CD14-positive monocyte (primary cell): ENCODE measurements at regions not wholly inside any gene's neighbourhood (a gene's known extent, or its start where the extent isn't known, plus 50 kb on each side); places are given as distances from the start of the nearest gene placed in this dataset.
"Not testable (repeated sequence)": the region's sequence is repeated elsewhere in the genome, so short reads cannot be mapped to it uniquely, and the experiment has no call there.

Source experiments
- DNase-seq, 3 donors: peaks; one replicate each; pipeline ENCODE4 v3.0.0-alpha.2; 2011 to 2022
- H2AFZ ChIP-seq: 2 replicates; pipeline ENCODE4 v1.6.0; 2012; ENCODE audit warnings: mild to moderate bottlenecking, low read depth, low read length, inconsistent platforms; ENCODE audit not compliant: insufficient read depth, poor library complexity, severe bottlenecking
- H3K27ac ChIP-seq, 2 donors: 1 replicate in 1 of 2; 2 replicates in 1 of 2; pipeline ENCODE4 v1.5.1; 2012 to 2013; ENCODE audit warnings: low read length in 2 of 2, control low read depth in 1 of 2, inconsistent platforms in 1 of 2, low read depth in 1 of 2, mild to moderate bottlenecking in 1 of 2
- H3K27me3 ChIP-seq, 2 donors: one replicate each; pipeline versions ENCODE4 v1.6.0 to v1.6.1; 2011 to 2013; ENCODE audit warnings: low read length in 2 of 2; ENCODE audit not compliant: control insufficient read depth in 2 of 2, insufficient read depth in 2 of 2
- H3K36me3 ChIP-seq, 2 donors: replicated peaks in 1 of 2; 1 replicate in 1 of 2; 2 replicates in 1 of 2; pipeline versions ENCODE4 v1.5.1 to v1.6.1; 2012 to 2013; ENCODE audit warnings: low read length in 2 of 2, control low read depth in 1 of 2, inconsistent platforms in 1 of 2, mild to moderate bottlenecking in 1 of 2; ENCODE audit not compliant: insufficient read depth in 2 of 2, control insufficient read depth in 1 of 2
- H3K4me1 ChIP-seq, 2 donors: 1 replicate in 1 of 2; 2 replicates in 1 of 2; pipeline versions ENCODE4 v1.5.1 to v1.6.1; 2012 to 2013; ENCODE audit warnings: low read length in 2 of 2, control low read depth in 1 of 2, inconsistent platforms in 1 of 2, mild to moderate bottlenecking in 1 of 2, moderate library complexity in 1 of 2; ENCODE audit not compliant: insufficient read depth in 2 of 2, control insufficient read depth in 1 of 2
- H3K4me2 ChIP-seq: replicated peaks from 2 replicates; pipeline ENCODE3; 2012; ENCODE audit warnings: low read length, moderate library complexity, mild to moderate bottlenecking; ENCODE audit not compliant: poor library complexity, severe bottlenecking; ENCODE audit errors: extremely low read depth
- H3K4me3 ChIP-seq, 3 experiments: fragments of 200-600 bp in 1 of 3; sonication (generic) in 1 of 3; replicated peaks in 1 of 3; 1 replicate in 2 of 3; 2 replicates in 1 of 3; pipeline ENCODE4 v1.5.1; 2011 to 2013; ENCODE audit warnings: low read length in 3 of 3, mild to moderate bottlenecking in 3 of 3, control low read depth in 2 of 3, low read depth in 2 of 3, inconsistent platforms in 1 of 3, moderate library complexity in 1 of 3
- H3K79me2 ChIP-seq: 2 replicates; pipeline ENCODE4 v1.6.0; 2012; ENCODE audit warnings: mild to moderate bottlenecking, control low read depth, inconsistent platforms, low read length, moderate library complexity; ENCODE audit not compliant: insufficient read depth
- H3K9ac ChIP-seq: 2 replicates; pipeline ENCODE4 v1.6.0; 2017; ENCODE audit warnings: low read length, mild to moderate bottlenecking; ENCODE audit not compliant: insufficient read depth, poor library complexity, severe bottlenecking
- H3K9me3 ChIP-seq, 2 donors: replicated peaks in 1 of 2; 1 replicate in 1 of 2; 2 replicates in 1 of 2; pipeline versions ENCODE4 v1.5.1 to v1.6.1; 2012 to 2013; ENCODE audit warnings: low read length in 2 of 2, control low read depth in 1 of 2; ENCODE audit not compliant: control insufficient read depth in 1 of 2, insufficient read depth in 1 of 2
- H4K20me1 ChIP-seq: 2 replicates; pipeline ENCODE4 v1.6.0; 2012; ENCODE audit warnings: mild to moderate bottlenecking, low read length, control low read depth, moderate library complexity; ENCODE audit not compliant: insufficient read depth
- H3K27ac Mint-ChIP-seq, 7 donors: one replicate each; pipeline ENCODE4 v1.8.0; 2020; ENCODE audit warnings: mild to moderate bottlenecking in 7 of 7, mixed read lengths in 7 of 7, moderate library complexity in 6 of 7, inconsistent platforms in 2 of 7
- H3K27me3 Mint-ChIP-seq, 3 donors: one replicate each; pipeline ENCODE4 v1.8.0; 2021 to 2022; ENCODE audit warnings: low read depth in 3 of 3, mild to moderate bottlenecking in 3 of 3, mixed read lengths in 3 of 3, moderate library complexity in 3 of 3, inconsistent platforms in 1 of 3
- H3K36me3 Mint-ChIP-seq, 2 donors: one replicate each; pipeline ENCODE4 v1.8.0; 2020; ENCODE audit warnings: mixed read lengths in 2 of 2, inconsistent platforms in 1 of 2, mild to moderate bottlenecking in 1 of 2
- H3K4me1 Mint-ChIP-seq: one replicate; pipeline ENCODE4 v1.8.0; 2020; ENCODE audit warnings: mild to moderate bottlenecking, mixed read lengths
- H3K4me3 Mint-ChIP-seq, 2 donors: one replicate each; pipeline ENCODE4 v1.8.0; 2020; ENCODE audit warnings: mild to moderate bottlenecking in 2 of 2, mixed read lengths in 2 of 2, moderate library complexity in 1 of 2
- H3K9me3 Mint-ChIP-seq, 7 donors: one replicate each; pipeline ENCODE4 v1.8.0; 2020 to 2022; ENCODE audit warnings: mixed read lengths in 7 of 7, mild to moderate bottlenecking in 6 of 7, moderate library complexity in 6 of 7, inconsistent platforms in 2 of 7
- WGBS: methylation state at CpG from one replicate; pipeline ENCODE4 v1.1.5; 2013; ENCODE audit warnings: missing lambda C conversion rate; ENCODE audit not compliant: insufficient coverage; 5-methylcytosine and 5-hydroxymethylcytosine counted together
- intact Hi-C, 2 donors: fragments of 100-400 bp; cut with micrococcal nuclease; formaldehyde crosslinking; loops; one replicate each; pipeline versions ENCODE4 v1.15.0 to v1.15.1; 2023

DNA sequence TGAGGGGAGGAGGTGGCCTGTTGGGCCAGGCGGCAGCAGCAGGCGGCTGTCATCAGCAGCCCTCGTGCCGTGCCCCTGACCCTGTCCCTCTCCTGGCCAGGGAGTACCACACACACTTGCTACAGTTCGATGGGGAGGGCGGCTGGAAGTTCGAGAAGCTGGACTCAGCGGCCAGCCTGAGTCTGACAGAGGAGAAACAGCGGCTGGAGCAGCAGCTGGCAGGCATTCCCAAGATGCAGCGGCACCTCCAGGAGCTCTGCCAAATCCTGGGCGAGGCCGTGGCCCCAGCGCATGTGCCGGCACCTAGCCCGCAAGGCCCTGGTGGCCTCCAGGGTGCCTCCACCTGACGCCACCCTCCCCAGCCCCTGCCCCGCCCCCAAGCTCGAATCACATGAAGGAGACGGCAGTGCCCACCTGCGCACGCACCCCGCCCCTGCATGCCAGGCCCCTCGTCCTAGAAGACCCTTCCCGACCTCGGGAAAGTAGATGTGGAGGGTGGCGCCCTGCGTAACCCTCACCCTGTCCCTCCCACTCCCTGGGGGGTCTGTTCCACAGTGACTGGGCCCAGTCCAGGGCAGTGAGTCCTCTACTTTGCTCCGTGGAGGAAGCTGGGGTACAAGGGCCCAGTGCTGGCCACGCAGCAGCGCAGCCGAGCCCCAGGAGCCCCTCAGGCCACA lies 201.9 kb downstream of the CCT8L2 start:
- Mint-ChIP-seq H3K27me3 (peaks cover 20 to 33% (median 25%) of the 10 kb centered on the region in 3 donors), H3K9me3 (peaks cover 15 to 52% (median 35%) of the 10 kb centered on the region in 7 donors)
- Histone ChIP-seq H3K27me3 (peaks cover 3 to 22% of the 10 kb centered on the region in 2 donors), H3K9me3 (peaks cover 0 to 20% of the 10 kb centered on the region in 2 donors)
- H3K36me3 Mint-ChIP-seq, H3K27ac ChIP-seq, H3K4me1 Mint-ChIP-seq, H3K4me2 ChIP-seq, H3K4me1 ChIP-seq, H3K36me3 ChIP-seq, H3K79me2 ChIP-seq, H3K4me3 ChIP-seq, H3K9ac ChIP-seq, DNase-seq, H3K27ac Mint-ChIP-seq, intact Hi-C loops, H3K4me3 Mint-ChIP-seq, H4K20me1 ChIP-seq, H2AFZ ChIP-seq: not testable (repeated sequence)
- 80% methylated on average over 1 of the region's 31 CpGs for WGBS

DNA sequence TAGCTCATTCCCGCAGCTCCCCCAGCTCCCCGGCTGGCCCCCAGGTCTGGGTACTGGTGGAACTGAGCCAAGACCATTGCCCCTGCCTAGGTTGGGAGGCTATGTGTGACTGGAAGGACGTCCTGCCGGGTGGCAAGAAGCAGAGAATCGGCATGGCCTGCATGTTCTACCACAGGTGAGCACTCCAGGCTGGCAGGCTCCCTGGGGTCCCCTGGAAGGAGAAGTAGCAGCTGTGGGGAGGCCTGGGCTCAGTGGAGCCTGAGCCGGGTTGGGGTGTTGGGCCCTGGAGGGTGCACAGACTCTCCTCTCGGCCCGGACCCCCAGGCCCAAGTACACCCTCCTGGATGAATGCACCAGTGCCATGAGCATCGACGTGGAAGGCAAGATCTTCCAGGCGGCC lies 202.6 kb downstream of the CCT8L2 start:
- H3K27me3 Mint-ChIP-seq: peaks cover 20 to 33% (median 25%) of the 10 kb centered on the region in 3 donors
- H4K20me1 ChIP-seq: not testable (repeated sequence)

DNA sequence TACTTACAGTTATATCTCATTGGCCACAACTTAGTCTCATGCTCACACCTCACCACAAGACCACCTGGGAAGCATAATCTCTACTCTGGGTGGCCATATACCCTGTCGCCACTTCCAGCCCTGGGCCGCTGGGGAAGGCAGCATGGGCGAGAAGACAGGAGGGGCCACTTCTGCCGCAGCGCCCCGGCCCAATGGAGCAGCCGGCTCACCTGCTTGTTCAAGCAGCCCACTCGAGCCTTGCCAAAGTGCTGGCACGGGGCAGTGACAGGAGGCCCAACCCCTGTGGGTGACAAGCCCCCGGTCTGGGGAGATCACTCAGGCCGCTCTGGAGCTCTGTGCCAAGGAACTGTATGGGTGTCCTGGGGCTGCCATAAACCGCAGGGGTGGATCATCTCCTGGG lies 203.4 kb downstream of the CCT8L2 start:
- H3K36me3 Mint-ChIP-seq, H3K27ac ChIP-seq: not testable (repeated sequence)
- WGBS: 71% methylated on average over 11 of the region's 12 CpGs

More for the DNA sequence above, 202.6 kb downstream of the CCT8L2 start:
- H3K79me2 ChIP-seq, H3K4me1 ChIP-seq, H3K27ac Mint-ChIP-seq, H3K36me3 Mint-ChIP-seq, H3K36me3 ChIP-seq, H3K27ac ChIP-seq, DNase-seq, intact Hi-C loops, H3K4me2 ChIP-seq, H3K4me3 Mint-ChIP-seq, H2AFZ ChIP-seq, H3K4me3 ChIP-seq, H3K4me1 Mint-ChIP-seq, H3K9ac ChIP-seq: not testable (repeated sequence)
- H3K9me3 ChIP-seq: peaks cover 0 to 20% of the 10 kb centered on the region in 2 donors
- peaks cover 15 to 52% (median 35%) of the 10 kb centered on the region in 7 donors for H3K9me3 Mint-ChIP-seq
- 50% methylated on average over 2 of the region's 11 CpGs for WGBS
- peaks cover 3 to 24% of the 10 kb centered on the region in 2 donors for H3K27me3 ChIP-seq

DNA sequence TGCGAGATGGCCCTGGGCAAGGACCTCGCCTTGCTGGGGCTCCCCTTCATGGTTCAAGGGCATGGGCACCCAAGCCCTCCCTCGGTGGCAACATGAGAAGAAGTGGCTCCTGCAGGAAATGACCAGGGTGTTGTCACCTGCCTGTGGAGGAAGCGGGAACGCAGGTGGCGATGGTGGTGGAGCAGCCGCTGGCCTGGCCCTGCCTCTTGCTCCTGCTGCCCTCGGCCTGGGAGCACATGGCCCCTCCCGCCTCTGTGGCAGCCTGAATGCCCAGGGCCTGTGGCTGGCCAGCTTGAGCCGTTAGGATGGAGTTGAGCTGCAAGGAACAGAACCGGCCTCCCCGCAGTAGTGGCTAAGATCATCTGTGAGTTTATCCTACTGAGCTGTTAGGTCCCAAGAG lies 204.0 kb downstream of the CCT8L2 start:
- H3K4me2 ChIP-seq, H4K20me1 ChIP-seq, DNase-seq, H3K36me3 Mint-ChIP-seq, H2AFZ ChIP-seq, H3K9ac ChIP-seq, H3K4me1 Mint-ChIP-seq, H3K4me3 ChIP-seq, H3K79me2 ChIP-seq, H3K27ac ChIP-seq, intact Hi-C loops, H3K27ac Mint-ChIP-seq, H3K36me3 ChIP-seq, H3K4me1 ChIP-seq: not testable (repeated sequence)
- peaks cover 15 to 43% (median 31%) of the 10 kb centered on the region in 7 donors for H3K9me3 Mint-ChIP-seq
- peaks cover 20 to 33% (median 25%) of the 10 kb centered on the region in 3 donors for H3K27me3 Mint-ChIP-seq
- peaks cover 0 to 20% of the 10 kb centered on the region in 2 donors for H3K9me3 ChIP-seq
- peaks cover 3 to 24% of the 10 kb centered on the region in 2 donors for H3K27me3 ChIP-seq
- 64% methylated on average over 5 of the region's 12 CpGs for WGBS
- H3K4me3 Mint-ChIP-seq: peak overlapping the region in 1 of 2 donors; percentile 59

More for the DNA sequence above, 203.4 kb downstream of the CCT8L2 start:
- H3K79me2 ChIP-seq, H3K9ac ChIP-seq, H3K4me1 ChIP-seq, DNase-seq, H4K20me1 ChIP-seq, intact Hi-C loops, H3K4me2 ChIP-seq, H3K36me3 ChIP-seq, H3K27ac Mint-ChIP-seq, H3K4me3 Mint-ChIP-seq, H3K4me1 Mint-ChIP-seq, H3K4me3 ChIP-seq, H2AFZ ChIP-seq: not testable (repeated sequence)
- Mint-ChIP-seq H3K9me3 (peaks cover 15 to 49% (median 35%) of the 10 kb centered on the region in 7 donors), H3K27me3 (peaks cover 20 to 33% (median 25%) of the 10 kb centered on the region in 3 donors)
- H3K27me3 ChIP-seq: peaks cover 3 to 24% of the 10 kb centered on the region in 2 donors
- H3K9me3 ChIP-seq: peaks cover 0 to 20% of the 10 kb centered on the region in 2 donors
